Inferior parietal cortex (tissue), 1 donor: ENCODE measurements at regions not wholly inside any gene's neighbourhood (a gene's known extent, or its start where the extent isn't known, plus 50 kb on each side); places are given as distances from the start of the nearest gene placed in this dataset.

Source experiments
- DNase-seq: peaks from one replicate; pipeline ENCODE4 v3.0.0-alpha.2; 2016; ENCODE audit errors: extremely low spot score

DNA sequence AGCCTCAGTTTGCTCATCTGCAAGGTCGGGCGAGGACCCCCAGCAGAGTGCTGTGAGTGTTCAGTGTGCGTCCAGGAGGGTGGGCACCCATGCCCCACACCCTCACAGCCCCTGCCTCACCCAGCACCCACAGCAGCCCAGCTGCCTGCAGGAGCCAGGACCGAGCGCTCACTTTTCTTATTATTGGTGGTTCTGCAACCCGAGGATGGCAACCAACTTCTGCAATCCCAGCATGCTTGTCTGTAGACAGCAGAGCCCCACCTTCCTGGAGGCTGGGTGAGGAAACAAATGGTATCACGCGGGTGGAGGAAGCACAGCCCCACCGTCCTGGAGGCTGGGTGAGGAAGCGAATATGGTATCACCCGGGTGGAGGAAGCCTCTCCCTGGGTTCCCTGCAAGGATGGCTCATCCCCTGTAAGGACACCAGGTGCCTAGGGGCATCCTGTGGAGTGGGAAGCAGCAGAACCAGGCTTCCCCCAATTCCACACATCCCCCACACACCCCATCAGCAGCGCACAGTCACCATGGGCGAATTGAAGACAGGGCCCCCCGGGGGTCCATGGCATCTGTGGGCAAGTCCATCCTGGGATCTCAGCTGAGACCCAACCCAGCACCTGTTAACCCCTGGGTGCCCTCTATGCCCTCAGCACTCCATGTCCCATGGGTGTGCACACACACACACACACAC, 220.5 kb upstream of the RAB6C start:
- DNase-seq: peak; percentile 9

DNA sequence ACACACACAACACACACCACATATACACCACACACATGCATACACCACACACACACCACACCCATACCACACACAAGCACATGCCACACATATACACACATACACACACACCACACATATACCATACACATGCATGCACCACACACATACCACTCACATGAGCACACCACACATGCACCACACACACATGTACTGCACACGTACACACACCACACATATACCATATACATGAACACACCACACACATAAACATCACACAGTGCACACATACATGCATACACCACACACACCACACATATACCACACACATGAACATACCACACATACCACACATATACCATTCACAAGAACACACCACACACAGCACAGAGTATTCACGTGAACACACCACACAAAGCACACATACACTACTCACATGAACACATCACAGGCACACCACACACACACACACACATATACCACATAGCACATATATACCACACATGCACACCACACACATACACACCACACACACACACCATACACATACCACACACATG, 219.9 kb upstream of the RAB6C start:
- DNase-seq: no peak

DNA sequence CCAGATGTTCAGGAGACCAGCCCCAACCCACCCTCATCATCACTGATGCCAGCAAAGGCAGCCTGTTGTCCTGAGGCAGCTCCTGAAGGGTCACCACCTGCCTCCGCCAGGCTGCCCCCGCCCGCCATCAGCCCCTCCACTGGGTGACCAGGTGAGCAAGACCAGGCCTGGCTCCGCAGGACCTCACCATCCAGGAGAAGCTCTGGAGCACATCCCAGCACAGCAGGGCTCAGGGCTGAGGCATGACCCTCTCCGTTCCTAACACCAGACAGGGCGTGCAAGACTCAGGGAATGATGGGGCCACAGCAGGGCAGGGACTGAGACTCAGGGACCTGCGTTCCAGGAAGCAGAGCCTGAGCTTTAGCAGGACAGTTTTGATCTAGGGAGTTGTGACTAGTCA, 218.8 kb upstream of the RAB6C start:
- no peak for DNase-seq

DNA sequence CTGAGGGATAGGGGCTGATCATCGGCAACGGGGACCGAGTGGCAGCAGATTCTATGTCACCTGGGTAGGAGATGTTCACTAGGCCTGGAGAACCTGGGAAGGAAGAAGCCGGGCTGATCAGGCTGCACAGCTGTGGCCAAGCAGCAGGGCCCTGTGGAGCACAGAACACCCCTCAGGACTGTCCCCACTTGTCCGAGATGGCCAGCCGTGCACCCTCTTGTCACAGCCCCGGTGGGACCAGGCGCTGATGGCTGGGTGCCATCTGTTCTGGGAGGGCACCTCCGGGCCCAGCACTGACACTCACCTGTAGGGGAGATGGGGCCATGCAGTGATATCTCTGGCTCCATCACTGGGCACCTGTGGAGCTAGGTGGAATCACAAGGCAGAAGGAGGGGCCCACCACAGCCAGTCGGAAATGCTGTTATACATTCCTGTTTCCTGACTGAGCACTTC, 217.9 kb upstream of the RAB6C start:
- no peak for DNase-seq

DNA sequence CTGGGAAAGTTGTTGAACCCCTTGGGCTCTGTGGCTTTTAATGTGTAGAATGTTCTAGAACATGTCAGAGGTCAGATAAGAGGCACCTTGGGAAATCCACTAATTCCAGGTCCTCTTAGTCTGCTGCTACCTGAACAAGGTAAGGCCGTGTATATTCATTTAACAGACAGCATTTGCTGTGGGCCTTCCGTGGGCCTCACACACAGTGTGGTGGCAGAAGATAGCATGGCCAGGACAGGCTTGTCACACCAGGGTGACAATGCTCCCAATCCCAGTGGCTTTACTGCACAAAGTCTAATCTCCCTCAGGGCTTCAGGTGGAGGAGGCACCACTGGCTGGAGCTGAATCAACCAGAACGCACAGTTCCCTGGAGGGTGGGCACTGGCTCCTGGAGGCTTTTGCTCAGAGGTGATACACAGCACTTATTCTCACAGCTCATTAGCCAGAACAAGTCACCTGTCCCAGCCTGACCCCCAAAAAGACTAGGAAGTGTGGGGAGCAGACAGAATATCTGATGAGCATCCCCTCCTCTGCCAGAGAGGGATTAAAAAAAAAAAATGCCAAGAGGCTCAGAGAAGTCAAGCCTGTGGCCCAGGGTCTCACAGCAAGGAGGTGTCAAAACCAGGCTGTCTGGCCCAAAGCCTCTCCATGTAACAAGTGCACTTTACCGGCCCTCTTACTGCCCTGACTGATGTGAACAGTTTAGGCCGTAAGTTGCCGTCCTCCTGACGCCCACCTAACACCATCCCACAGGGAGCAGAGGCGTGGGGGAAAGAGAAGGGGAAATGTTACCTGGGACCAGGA, 216.9 kb upstream of the RAB6C start:
- no peak for DNase-seq

DNA sequence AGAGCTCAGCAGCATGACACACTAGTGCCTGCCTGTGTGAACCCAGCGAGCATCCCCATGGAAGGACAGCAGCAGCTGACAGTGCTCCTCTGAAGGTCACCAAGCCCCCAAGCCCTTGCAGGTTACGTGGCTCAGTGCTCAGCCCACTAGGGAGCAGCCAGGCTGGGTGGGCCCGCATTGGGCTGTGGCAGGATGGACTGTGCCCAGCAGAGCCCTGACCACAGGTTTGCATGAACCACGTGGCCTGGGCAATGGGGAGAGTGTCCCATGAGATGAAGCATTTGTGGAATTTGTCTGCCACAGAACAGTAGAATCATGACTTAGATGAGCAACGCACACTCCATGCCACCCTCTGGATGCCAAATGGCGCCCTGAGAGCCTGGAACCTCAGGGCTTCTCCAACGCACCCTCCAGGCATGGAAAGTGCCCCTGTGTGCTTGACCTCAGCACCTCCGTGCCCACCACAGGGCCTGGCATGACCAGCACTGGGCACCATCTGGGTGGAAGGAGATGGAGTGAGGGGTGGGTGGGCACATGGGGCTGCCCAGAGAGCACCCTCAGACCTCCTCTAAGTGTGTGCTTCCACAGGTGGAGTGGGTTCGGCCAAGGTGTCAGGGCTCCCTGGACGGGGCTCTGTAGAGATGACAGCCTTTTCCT, 216.1 kb upstream of the RAB6C start:
- no peak for DNase-seq

DNA sequence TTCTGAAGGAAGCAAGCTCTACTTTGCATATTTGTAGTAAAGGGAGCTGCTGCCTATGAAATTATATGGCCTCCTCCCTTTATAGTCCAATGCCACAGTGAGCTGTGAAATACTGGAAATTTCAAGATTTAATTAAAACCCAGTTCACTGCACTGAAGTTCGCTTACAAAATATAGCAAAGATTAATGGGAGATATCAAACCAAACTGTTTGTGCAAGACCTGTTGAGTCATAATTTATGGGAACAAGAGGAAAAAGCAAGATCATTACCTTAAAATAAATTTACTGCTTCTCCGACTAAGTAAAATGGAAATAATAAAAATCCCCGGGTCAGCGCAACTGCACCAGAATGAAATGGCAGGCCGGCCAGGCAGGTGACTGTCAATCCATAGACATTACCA, 215.5 kb upstream of the RAB6C start:
- no peak for DNase-seq

DNA sequence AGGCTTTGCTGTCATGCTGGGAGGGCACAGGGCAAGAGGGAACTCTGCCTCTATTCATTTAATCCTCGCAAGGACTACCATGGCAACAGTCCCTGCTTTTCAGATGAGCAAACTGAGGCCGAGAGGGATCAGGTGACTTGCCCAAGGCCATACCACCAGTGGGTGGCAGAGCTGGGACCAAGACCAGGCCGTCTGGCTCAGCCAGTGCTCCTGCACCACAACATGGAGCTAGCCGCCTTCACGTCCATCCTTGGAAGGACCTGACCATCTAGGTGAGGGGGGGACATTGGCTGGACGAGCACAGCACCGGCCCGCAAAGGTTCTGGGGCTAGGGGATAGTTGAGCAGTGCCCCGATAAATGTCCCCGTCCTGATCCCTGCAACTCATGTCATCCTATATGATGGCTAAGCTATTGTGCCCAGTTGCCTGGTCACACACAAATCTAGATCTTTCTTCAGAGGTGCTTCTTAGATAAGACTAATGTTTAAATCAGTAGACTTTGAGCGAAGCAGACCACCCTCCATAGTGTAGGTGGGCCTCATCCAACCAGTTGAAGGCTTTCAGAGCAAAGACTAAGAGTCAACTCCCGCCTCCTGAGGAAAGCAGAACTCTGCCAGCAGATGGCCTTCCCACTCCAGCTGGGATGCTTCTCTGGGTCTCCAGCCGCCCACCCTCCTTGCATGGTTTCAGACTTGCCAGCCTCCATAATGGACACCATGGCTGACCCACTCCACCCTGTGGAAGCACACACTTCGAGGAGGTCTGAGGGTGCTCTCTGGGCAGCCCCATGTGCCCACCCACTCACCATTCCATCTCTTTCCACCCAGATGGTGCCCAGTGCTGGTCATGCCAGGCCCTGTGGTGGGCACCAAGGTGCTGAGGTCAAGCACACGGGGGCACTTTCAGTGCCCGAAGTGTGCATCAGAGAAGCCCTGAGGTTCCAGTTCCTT, 214.8 kb upstream of the RAB6C start:
- no peak for DNase-seq

DNA sequence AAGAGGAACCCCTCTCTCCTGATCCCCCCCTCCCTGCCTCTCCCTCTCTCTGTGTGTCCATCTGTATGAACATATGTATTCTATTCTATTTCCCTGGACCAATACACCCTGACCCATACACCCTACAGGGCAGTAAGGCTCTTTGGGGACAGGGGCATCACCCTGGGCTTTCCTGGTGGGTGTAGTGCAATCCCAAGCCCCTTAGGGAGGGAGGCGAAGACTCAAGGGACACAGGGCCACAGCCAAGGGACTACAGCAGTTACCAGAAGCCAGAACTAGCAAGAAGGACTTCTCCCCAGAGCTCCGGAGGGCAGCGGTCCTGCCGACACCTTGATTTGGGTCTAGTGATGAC, 214.2 kb upstream of the RAB6C start:
- no peak for DNase-seq

DNA sequence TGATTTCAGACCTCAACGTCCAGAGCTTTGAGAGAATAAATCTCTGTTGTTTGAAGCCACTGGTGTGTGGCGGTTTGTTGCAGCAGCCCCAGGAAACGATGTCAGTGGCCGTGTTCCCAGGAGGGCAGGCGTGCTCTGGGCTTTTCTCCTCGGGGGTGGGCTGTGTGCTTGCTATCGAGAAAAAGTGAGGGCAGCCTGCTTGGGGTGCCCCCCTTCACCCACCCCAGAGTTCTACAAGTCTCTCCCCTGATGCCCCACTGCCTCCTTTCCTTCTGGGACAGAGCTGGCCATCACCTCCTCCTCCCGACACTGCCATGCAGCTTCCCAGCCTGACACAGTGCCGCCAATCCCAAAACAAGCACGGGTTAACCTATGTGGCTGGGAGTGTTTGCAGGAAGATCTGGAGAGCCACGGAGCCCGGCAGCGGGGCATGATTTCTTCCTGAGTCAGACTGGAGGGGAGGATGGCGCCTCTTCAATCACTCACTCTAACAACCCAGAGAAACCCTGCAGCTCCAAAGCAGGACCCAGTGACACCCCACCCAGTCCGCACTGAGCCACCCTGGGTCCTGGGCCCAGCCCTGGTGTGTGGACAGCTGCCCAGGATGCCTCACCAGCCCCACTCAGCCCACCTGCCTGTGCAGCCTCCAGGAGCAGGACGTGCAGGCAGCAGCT, 213.7 kb upstream of the RAB6C start:
- DNase-seq: no peak

DNA sequence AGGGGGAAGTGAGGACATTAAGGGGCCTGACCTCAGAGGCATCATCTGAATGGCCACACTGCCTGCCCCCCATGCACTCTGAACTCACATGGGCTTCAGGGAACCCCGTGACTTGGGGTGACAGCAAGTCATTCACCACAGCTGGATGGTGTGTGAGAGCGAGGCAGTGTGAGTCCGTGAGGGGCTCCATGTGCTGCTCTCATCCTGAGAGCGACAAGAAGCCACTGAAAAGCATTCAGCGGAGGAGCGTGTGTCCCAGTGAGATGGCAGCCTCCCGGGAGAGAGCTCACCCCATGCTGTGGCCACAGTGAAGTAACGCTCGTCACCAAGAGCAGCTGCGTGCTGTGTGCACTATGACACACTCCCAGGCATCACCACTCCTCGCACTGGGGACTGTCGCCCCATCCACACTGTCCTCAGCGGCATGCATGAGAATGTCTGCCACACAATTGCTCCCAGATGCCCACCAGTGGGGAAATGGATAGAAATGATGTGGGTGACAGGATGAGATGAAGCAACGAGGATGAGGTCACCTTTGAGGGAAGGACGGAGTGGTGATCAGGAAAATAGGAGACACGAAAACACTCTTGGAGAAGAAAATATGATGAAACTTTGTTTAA, 213.0 kb upstream of the RAB6C start:
- no peak for DNase-seq

DNA sequence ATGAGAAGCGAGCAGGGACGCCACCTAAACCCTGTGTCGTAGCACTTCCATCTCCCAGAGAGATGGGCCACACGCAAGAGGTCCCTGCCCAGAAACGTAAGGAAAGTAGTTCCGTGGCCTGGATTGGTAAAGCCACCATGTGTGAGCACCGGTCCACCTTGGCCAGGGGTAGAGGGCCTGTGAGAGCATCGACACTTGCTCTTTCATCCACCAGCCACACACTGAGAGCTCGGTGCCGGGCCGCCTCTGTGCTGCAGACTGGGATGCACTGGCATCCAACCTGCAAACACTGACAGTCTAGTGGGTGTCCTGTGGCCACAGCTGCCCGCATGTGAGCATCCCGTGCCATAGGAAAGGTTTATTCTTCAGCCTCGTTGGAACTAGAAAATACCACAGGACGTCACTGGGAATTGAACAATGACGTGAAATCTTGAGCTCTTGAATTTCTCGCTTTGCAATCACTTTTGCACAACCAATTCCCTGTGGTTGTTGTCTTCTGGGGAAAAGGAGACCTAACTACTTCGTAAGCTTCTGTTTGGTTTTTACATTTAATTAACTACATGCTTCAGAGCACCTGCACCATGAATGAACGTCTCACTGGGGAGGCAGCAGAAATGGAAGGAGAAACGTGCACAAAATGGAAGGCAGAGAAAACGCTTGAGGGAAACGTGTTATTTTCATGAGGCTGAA, 212.0 kb upstream of the RAB6C start:
- no peak for DNase-seq

DNA sequence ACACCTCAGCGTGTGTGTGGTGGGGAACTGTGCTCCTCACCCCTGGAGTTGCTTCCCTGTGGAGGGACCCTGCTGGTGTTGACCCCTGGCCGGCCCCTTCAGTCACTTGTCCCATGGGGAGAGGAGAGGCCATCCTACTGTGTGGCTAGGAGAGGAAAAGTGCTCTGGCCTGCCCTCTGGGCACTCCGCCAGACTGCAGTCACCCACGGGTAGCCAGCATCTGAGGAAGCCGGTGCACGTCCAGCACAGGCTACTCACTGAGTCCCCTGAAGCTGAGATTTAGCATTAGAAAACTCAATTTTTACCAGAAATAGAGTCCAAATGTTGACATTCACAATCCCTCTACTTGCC, 211.5 kb upstream of the RAB6C start:
- no peak for DNase-seq

DNA sequence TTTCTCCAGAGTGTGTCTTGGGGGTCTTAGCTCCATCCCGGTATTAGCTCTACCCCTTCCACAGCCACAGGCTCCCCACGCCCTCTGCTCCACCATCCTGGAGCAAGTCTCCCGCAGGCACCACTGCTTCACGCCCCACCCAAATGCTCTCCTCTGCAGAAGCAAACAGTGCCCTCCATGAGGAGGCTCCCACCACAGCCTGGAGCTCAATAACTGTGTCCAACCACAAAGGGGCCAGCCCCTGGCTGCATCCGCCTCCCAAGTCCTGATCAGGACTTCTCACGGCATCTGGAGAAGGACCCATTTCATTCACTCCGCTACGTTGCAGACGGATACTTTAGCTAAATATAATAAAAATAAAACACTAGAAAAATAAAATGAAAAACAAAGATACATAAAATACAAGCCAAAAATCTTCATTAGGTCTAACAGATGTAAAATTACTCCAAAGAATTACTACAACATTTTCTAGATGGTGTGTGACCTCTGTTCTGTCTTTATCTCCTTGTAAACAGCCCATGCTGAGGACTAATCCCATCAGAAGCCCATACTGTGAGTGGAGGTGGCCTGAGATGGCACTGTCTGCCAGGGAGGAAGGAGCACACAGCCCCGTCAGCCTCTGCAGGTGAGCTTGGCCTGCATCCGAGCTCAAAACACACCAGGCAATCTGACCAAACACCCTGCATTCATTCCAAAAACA, 210.8 kb upstream of the RAB6C start:
- no peak for DNase-seq

DNA sequence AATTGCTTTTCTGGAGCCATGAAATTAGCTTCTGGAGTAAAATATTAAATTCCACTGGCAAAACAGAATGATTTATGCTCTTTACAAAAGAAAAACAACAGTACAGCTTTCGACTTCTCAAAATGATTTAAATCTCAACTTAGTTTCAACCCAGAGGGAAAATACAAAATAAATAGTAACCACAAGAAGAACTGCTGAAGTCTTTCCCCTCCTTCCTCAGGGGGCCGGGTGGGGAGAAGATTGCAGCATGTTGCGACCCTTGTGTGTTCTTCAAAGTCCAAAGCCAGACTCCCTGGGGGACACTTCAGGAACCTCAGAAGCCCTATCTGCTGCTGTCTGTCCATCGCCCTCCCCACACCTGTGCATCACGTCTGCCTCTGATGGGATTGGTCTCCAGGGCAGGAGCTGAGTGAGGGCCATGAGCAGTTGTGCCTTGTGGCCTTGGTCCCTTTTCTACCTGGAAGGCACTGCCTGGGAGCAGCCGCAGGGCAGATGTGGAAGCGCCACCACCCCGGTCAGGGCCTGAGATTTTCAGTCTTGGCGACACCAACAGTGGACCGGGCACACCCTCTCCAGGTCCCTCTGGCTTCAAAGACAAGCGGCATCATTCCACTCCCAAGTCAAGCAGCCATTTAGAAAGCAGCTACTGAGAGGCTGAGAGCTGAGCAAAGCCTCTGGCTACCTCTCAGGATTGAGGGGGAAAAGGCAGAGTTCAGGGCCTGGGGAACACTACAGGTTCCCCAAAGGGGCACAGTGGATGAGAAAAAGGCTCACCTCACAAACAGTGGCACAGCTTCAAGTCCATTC, 210.1 kb upstream of the RAB6C start:
- no peak for DNase-seq

DNA sequence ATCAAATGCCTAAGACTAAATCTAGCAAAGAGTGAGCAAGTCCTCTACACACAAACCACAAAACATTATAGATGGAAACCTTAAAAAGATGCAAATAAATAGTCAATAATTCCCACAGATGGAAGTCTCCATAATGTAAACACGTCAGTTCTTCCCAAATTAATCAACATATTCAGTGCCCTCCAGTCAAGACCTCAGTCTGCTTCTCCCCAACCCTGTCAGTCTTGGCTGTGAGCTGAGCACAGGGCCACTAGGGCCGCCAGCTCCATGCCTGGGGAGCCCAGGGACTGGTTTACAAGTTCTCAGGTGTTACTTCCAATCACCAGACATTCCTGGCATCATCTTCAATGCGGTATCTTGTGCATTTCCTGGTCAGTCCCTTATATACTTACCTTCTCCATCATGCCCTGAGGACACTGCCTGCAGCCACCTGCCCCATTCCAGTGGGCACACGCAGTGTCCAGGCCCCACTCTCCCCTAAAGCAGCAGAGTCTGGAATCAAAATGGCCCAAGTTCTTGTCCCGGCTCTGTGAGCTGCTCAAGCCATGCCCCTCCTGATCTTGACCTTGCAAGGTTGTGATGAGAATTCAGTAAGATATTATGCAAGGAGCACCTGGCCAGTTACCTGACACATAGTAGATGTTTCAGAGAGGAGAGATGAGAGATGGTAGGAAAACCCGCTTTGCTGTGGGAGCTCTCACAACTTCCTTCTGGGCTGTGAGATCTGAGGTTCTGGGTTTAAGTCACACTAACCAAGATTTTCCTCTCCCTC, 207.9 kb upstream of the RAB6C start:
- DNase-seq: no peak

DNA sequence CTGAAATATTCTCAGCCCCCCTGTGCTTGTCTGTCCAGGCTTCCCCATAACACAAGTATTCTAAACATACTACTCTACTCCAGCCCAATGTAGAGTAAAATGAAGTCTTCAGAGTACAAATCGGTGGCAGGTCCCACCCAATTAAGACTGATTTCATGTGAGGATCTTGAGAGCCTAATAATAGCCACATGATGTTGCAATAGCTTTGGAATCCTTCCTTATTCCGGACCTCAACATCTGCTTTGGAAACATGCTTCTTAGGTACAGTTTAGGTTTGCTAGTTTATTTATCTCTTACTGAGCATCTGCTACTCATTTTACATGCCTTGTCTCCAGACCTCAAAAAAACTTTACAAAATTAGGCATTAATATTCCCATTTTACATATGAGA, 207.3 kb upstream of the RAB6C start:
- DNase-seq: no peak
